CD14-positive monocyte (primary cell): ENCODE measurements at regions not wholly inside any gene's neighbourhood (a gene's known extent, or its start where the extent isn't known, plus 50 kb on each side); places are given as distances from the start of the nearest gene placed in this dataset.

Experiments used
- DNase-seq, 3 donors: peaks; one replicate each; pipeline ENCODE4 v3.0.0-alpha.2; 2011 to 2022
- H2AFZ ChIP-seq: 2 replicates; pipeline ENCODE4 v1.6.0; 2012; ENCODE audit warnings: mild to moderate bottlenecking, low read depth, low read length, inconsistent platforms; ENCODE audit not compliant: insufficient read depth, poor library complexity, severe bottlenecking
- H3K27ac ChIP-seq, 2 donors: 1 replicate in 1 of 2; 2 replicates in 1 of 2; pipeline ENCODE4 v1.5.1; 2012 to 2013; ENCODE audit warnings: low read length in 2 of 2, control low read depth in 1 of 2, inconsistent platforms in 1 of 2, low read depth in 1 of 2, mild to moderate bottlenecking in 1 of 2
- H3K27me3 ChIP-seq, 2 donors: one replicate each; pipeline versions ENCODE4 v1.6.0 to v1.6.1; 2011 to 2013; ENCODE audit warnings: low read length in 2 of 2; ENCODE audit not compliant: control insufficient read depth in 2 of 2, insufficient read depth in 2 of 2
- H3K36me3 ChIP-seq, 2 donors: replicated peaks in 1 of 2; 1 replicate in 1 of 2; 2 replicates in 1 of 2; pipeline versions ENCODE4 v1.5.1 to v1.6.1; 2012 to 2013; ENCODE audit warnings: low read length in 2 of 2, control low read depth in 1 of 2, inconsistent platforms in 1 of 2, mild to moderate bottlenecking in 1 of 2; ENCODE audit not compliant: insufficient read depth in 2 of 2, control insufficient read depth in 1 of 2
- H3K4me1 ChIP-seq, 2 donors: 1 replicate in 1 of 2; 2 replicates in 1 of 2; pipeline versions ENCODE4 v1.5.1 to v1.6.1; 2012 to 2013; ENCODE audit warnings: low read length in 2 of 2, control low read depth in 1 of 2, inconsistent platforms in 1 of 2, mild to moderate bottlenecking in 1 of 2, moderate library complexity in 1 of 2; ENCODE audit not compliant: insufficient read depth in 2 of 2, control insufficient read depth in 1 of 2
- H3K4me2 ChIP-seq: replicated peaks from 2 replicates; pipeline ENCODE3; 2012; ENCODE audit warnings: low read length, moderate library complexity, mild to moderate bottlenecking; ENCODE audit not compliant: poor library complexity, severe bottlenecking; ENCODE audit errors: extremely low read depth
- H3K4me3 ChIP-seq, 3 experiments: fragments of 200-600 bp in 1 of 3; sonication (generic) in 1 of 3; replicated peaks in 1 of 3; 1 replicate in 2 of 3; 2 replicates in 1 of 3; pipeline ENCODE4 v1.5.1; 2011 to 2013; ENCODE audit warnings: low read length in 3 of 3, mild to moderate bottlenecking in 3 of 3, control low read depth in 2 of 3, low read depth in 2 of 3, inconsistent platforms in 1 of 3, moderate library complexity in 1 of 3
- H3K79me2 ChIP-seq: 2 replicates; pipeline ENCODE4 v1.6.0; 2012; ENCODE audit warnings: mild to moderate bottlenecking, control low read depth, inconsistent platforms, low read length, moderate library complexity; ENCODE audit not compliant: insufficient read depth
- H3K9ac ChIP-seq: 2 replicates; pipeline ENCODE4 v1.6.0; 2017; ENCODE audit warnings: low read length, mild to moderate bottlenecking; ENCODE audit not compliant: insufficient read depth, poor library complexity, severe bottlenecking
- H3K9me3 ChIP-seq, 2 donors: replicated peaks in 1 of 2; 1 replicate in 1 of 2; 2 replicates in 1 of 2; pipeline versions ENCODE4 v1.5.1 to v1.6.1; 2012 to 2013; ENCODE audit warnings: low read length in 2 of 2, control low read depth in 1 of 2; ENCODE audit not compliant: control insufficient read depth in 1 of 2, insufficient read depth in 1 of 2
- H4K20me1 ChIP-seq: 2 replicates; pipeline ENCODE4 v1.6.0; 2012; ENCODE audit warnings: mild to moderate bottlenecking, low read length, control low read depth, moderate library complexity; ENCODE audit not compliant: insufficient read depth
- H3K27ac Mint-ChIP-seq, 7 donors: one replicate each; pipeline ENCODE4 v1.8.0; 2020; ENCODE audit warnings: mild to moderate bottlenecking in 7 of 7, mixed read lengths in 7 of 7, moderate library complexity in 6 of 7, inconsistent platforms in 2 of 7
- H3K27me3 Mint-ChIP-seq, 3 donors: one replicate each; pipeline ENCODE4 v1.8.0; 2021 to 2022; ENCODE audit warnings: low read depth in 3 of 3, mild to moderate bottlenecking in 3 of 3, mixed read lengths in 3 of 3, moderate library complexity in 3 of 3, inconsistent platforms in 1 of 3
- H3K36me3 Mint-ChIP-seq, 2 donors: one replicate each; pipeline ENCODE4 v1.8.0; 2020; ENCODE audit warnings: mixed read lengths in 2 of 2, inconsistent platforms in 1 of 2, mild to moderate bottlenecking in 1 of 2
- H3K4me1 Mint-ChIP-seq: one replicate; pipeline ENCODE4 v1.8.0; 2020; ENCODE audit warnings: mild to moderate bottlenecking, mixed read lengths
- H3K4me3 Mint-ChIP-seq, 2 donors: one replicate each; pipeline ENCODE4 v1.8.0; 2020; ENCODE audit warnings: mild to moderate bottlenecking in 2 of 2, mixed read lengths in 2 of 2, moderate library complexity in 1 of 2
- H3K9me3 Mint-ChIP-seq, 7 donors: one replicate each; pipeline ENCODE4 v1.8.0; 2020 to 2022; ENCODE audit warnings: mixed read lengths in 7 of 7, mild to moderate bottlenecking in 6 of 7, moderate library complexity in 6 of 7, inconsistent platforms in 2 of 7
- WGBS: methylation state at CpG from one replicate; pipeline ENCODE4 v1.1.5; 2013; ENCODE audit warnings: missing lambda C conversion rate; ENCODE audit not compliant: insufficient coverage; 5-methylcytosine and 5-hydroxymethylcytosine counted together
- intact Hi-C, 2 donors: fragments of 100-400 bp; cut with micrococcal nuclease; formaldehyde crosslinking; loops; one replicate each; pipeline versions ENCODE4 v1.15.0 to v1.15.1; 2023
- TF ChIP-seq, protein P1 (sequence below): fragments of 200-600 bp; IDR thresholded peaks from one replicate; pipeline ENCODE4 v1.8.0; 2022; ENCODE audit warnings: antibody characterized with exemption, mild to moderate bottlenecking

DNA sequence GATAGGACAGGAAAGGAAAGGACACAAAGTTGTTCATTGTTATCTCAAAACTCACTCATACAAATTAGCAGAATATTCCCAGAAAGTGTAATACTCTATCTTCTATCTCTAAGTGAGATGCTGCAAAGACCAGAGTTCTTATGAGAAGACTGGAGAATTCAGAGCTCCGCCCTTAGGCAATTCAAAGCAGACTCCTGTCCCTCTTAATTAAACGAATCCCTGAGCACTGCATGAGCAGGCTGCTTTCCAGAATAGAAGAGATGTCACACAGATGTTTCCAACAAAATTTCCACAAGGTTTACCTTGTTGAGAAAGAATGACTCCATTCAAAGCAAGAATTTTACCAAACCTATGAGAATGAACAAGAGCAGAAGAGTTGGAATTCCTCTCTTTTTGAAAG is 630.8 kb upstream of the INTU start:
- Histone ChIP-seq H3K4me1 (no peaks in the 10 kb centered on the region), H3K9me3 (peaks cover 0 to 3% of the 10 kb centered on the region in 2 donors), H3K4me3 (no peak overlapping the region), H3K4me2 (no peak overlapping the region), H4K20me1 (no peaks in the 10 kb centered on the region), H3K27me3 (no peaks in the 10 kb centered on the region), H3K9ac (no peak overlapping the region), H3K79me2 (no peaks in the 10 kb centered on the region), H3K36me3 (no peaks in the 10 kb centered on the region), H2AFZ (no peak overlapping the region), H3K27ac (no peak overlapping the region)
- intact Hi-C loops = no loop called here
- Mint-ChIP-seq H3K27me3 (no peaks in the 10 kb centered on the region), H3K9me3 (peaks cover 0 to 5% (median 2%) of the 10 kb centered on the region in 7 donors), H3K4me1 (no peaks in the 10 kb centered on the region), H3K27ac (no peak overlapping the region), H3K36me3 (no peaks in the 10 kb centered on the region), H3K4me3 (no peak overlapping the region)
- no peak for DNase-seq
- 100% methylated on average over 1 of the region's 2 CpGs for WGBS
- TF ChIP-seq, protein P1, sequence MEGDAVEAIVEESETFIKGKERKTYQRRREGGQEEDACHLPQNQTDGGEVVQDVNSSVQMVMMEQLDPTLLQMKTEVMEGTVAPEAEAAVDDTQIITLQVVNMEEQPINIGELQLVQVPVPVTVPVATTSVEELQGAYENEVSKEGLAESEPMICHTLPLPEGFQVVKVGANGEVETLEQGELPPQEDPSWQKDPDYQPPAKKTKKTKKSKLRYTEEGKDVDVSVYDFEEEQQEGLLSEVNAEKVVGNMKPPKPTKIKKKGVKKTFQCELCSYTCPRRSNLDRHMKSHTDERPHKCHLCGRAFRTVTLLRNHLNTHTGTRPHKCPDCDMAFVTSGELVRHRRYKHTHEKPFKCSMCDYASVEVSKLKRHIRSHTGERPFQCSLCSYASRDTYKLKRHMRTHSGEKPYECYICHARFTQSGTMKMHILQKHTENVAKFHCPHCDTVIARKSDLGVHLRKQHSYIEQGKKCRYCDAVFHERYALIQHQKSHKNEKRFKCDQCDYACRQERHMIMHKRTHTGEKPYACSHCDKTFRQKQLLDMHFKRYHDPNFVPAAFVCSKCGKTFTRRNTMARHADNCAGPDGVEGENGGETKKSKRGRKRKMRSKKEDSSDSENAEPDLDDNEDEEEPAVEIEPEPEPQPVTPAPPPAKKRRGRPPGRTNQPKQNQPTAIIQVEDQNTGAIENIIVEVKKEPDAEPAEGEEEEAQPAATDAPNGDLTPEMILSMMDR = no peak

DNA sequence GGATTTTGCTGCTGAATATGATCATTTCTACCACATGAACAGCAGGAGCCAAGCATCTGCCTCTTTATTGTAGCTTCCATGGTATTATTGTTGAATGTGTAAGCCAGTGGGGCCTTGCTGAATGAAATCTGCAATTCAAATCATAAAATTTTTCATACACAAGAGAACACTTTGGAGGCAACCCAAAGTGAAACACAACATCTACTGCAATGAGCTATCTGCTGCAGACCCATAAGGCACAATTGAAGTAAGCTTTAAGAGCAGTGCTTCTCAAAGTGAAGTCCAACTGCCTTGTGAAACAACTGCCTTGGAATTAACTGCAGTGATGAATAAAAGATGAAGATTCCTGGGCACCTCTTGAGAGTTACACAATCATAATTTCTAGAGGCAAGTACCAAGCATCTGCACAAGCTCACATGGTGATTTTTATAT is 626.3 kb upstream of the INTU start:
- no peaks in the 10 kb centered on the region for H3K27me3 Mint-ChIP-seq
- Histone ChIP-seq H3K36me3 (no peaks in the 10 kb centered on the region), H3K4me2 (no peak overlapping the region), H3K9me3 (no peaks in the 10 kb centered on the region), H3K27me3 (no peaks in the 10 kb centered on the region), H3K9ac (no peak overlapping the region), H3K79me2 (no peaks in the 10 kb centered on the region), H3K4me1 (no peaks in the 10 kb centered on the region), H3K27ac (no peak overlapping the region), H2AFZ (no peak overlapping the region), H3K4me3 (no peak overlapping the region), H4K20me1 (no peaks in the 10 kb centered on the region)
- H3K4me3 Mint-ChIP-seq = no peak overlapping the region
- no peak overlapping the region for H3K27ac Mint-ChIP-seq
- no peak for DNase-seq
- H3K9me3 Mint-ChIP-seq = peaks cover 0 to 5% (median under 1%) of the 10 kb centered on the region in 7 donors
- no peaks in the 10 kb centered on the region for H3K4me1 Mint-ChIP-seq
- intact Hi-C loops = no loop called here
- TF ChIP-seq, protein P1 = no peak
- no peaks in the 10 kb centered on the region for H3K36me3 Mint-ChIP-seq
